GM23248 (cell line): ENCODE measurements at regions not wholly inside any gene's neighbourhood (a gene's known extent, or its start where the extent isn't known, plus 50 kb on each side); places are given as distances from the start of the nearest gene placed in this dataset.

Experiments
- EZH2 ChIP-seq: fragments of 200-600 bp; sonication (generic); IDR thresholded peaks from 2 replicates; pipeline ENCODE4 v1.6.1; 2018; ENCODE audit warnings: antibody characterized with exemption, mild to moderate bottlenecking; ENCODE audit not compliant: insufficient read depth, poor library complexity, severe bottlenecking
- EZH2phosphoT487 ChIP-seq: fragments of 200-600 bp; sonication (generic); IDR thresholded peaks from 2 replicates; pipeline ENCODE4 v1.6.1; 2018; ENCODE audit warnings: antibody characterized with exemption, moderate library complexity, mild to moderate bottlenecking, low read depth; ENCODE audit not compliant: insufficient read depth

- TF ChIP-seq EZH2 (no peak), EZH2phosphoT487 (no peak)
Measured at GRCh38 chr10:26937371-26937770, 76.6 kb upstream of the ABI1 start.
